ENCODE measurements at regions not wholly inside any gene's neighbourhood (a gene's known extent, or its start where the extent isn't known, plus 50 kb on each side); places are given as distances from the start of the nearest gene placed in this dataset.

DNA sequence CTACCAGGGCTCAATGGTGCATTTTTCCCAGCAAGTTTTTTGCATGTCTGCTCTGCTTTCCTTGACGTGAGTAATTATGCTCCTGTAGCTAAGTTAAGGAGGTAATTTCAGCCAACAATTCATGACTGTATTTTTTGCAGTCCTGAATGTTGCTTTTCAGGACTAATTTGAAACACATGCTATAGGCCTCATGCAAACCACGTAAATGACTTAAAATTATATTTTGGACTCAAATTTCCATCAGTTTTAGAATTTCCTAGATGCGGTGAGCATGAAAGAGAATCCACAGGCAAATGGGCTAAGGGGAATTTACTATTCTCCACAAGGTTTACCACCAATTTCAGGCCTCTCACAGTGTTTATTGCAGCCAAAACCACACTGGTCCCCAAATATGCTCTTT, 589.9 kb upstream of the LRRTM1 start (continued):
- TF ChIP-seq, protein P1, sequence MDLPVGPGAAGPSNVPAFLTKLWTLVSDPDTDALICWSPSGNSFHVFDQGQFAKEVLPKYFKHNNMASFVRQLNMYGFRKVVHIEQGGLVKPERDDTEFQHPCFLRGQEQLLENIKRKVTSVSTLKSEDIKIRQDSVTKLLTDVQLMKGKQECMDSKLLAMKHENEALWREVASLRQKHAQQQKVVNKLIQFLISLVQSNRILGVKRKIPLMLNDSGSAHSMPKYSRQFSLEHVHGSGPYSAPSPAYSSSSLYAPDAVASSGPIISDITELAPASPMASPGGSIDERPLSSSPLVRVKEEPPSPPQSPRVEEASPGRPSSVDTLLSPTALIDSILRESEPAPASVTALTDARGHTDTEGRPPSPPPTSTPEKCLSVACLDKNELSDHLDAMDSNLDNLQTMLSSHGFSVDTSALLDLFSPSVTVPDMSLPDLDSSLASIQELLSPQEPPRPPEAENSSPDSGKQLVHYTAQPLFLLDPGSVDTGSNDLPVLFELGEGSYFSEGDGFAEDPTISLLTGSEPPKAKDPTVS (IDR thresholded peaks at IDR 0.05; ENCODE audit: low read depth, low read length), result no peak
- TF ChIP-seq RAD21 (IDR thresholded peaks at IDR 0.05; ENCODE audit: insufficient read depth, low read depth, low read length), result no peak

GRCh38 chr2:80893711-80894110, 589.2 kb upstream of the LRRTM1 start:
- H3K9me3 ChIP-seq (replicated peaks; ENCODE audit: control insufficient read depth, insufficient read depth, low read length), result no peaks in the 10 kb centered on the region
- no peak for FAIRE-seq
- H2AFZ ChIP-seq (ENCODE audit: control insufficient read depth, low read depth, low read length), result no peak overlapping the region
- no TSS peak for BruUV-seq (replicated peaks)
- ChIA-PET CTCF (no interaction called here), RAD21 (ENCODE audit: unreplicated experiment) (no interaction called here), SMC1A (ENCODE audit: uncharacterized antibody, unreplicated experiment) (no interaction called here), POLR2A (no interaction called here)
- TF ChIP-seq FOS (IDR thresholded peaks at IDR 0.05; ENCODE audit: borderline replicate concordance, extremely low read depth, insufficient read length) (no peak), KDM1A (IDR thresholded peaks at IDR 0.05; ENCODE audit: borderline replicate concordance) (no peak), SREBF2 (IDR thresholded peaks at IDR 0.05; ENCODE audit: low read length) (no peak), CBFB (IDR thresholded peaks at IDR 0.05; ENCODE audit: low read depth) (no peak), TAF1 (IDR thresholded peaks at IDR 0.05; ENCODE audit: borderline replicate concordance, low read depth, low read length) (no peak), STAT3 (IDR thresholded peaks at IDR 0.05; ENCODE audit: low read depth, low read length) (no peak), NRF1 (conservative IDR thresholded peaks at IDR 0.05; ENCODE audit: low read depth, low read length) (no peak), SMARCA5 (IDR thresholded peaks at IDR 0.05) (no peak), IRF4 (IDR thresholded peaks at IDR 0.05; ENCODE audit: low read depth, low read length) (no peak)
- no peak overlapping the region for H3K9ac ChIP-seq (ENCODE audit: control insufficient read depth, insufficient read depth, low read length)
- no peaks in the 10 kb centered on the region for H3K79me2 ChIP-seq (ENCODE audit: control insufficient read depth, insufficient read depth, low read length)
- in situ Hi-C loops (cut with MboI), result no loop called here
- no peaks in the 10 kb centered on the region for H4K20me1 ChIP-seq (ENCODE audit: control insufficient read depth, insufficient read depth)
- H3K4me2 ChIP-seq (ENCODE audit: control insufficient read depth, insufficient read depth), result no peak overlapping the region
- H3K27me3 ChIP-seq (replicated peaks in 1 of 2; ENCODE audit: control insufficient read depth in 2 of 2, insufficient read depth in 2 of 2, low read length in 1 of 2), result no peaks in the 10 kb centered on the region
- WGBS (ENCODE audit: insufficient coverage, insufficient replicate concordance, low lambda C conversion rate, missing lambda C conversion rate), result 14% methylated on average over 2 of the region's 2 CpGs
- no peak for DNase-seq (ENCODE audit: low read depth, low spot score)
- H3K4me1 ChIP-seq (ENCODE audit: control insufficient read depth, insufficient read depth, low read length), result no peaks in the 10 kb centered on the region
- no peaks in the 10 kb centered on the region for H3K36me3 ChIP-seq (ENCODE audit: control insufficient read depth in 2 of 2, insufficient read depth in 2 of 2, low read length in 1 of 2)
- H3K4me3 ChIP-seq, result no peak overlapping the region
- no peak for ATAC-seq
- intact Hi-C loops (cut with micrococcal nuclease; ENCODE audit: unreplicated experiment), result no loop called here
- no peak overlapping the region for H3K27ac ChIP-seq (ENCODE audit: control insufficient read depth, insufficient read depth)
